ENCODE measurements at regions not wholly inside any gene's neighbourhood (a gene's known extent, or its start where the extent isn't known, plus 50 kb on each side); places are given as distances from the start of the nearest gene placed in this dataset.

DNA sequence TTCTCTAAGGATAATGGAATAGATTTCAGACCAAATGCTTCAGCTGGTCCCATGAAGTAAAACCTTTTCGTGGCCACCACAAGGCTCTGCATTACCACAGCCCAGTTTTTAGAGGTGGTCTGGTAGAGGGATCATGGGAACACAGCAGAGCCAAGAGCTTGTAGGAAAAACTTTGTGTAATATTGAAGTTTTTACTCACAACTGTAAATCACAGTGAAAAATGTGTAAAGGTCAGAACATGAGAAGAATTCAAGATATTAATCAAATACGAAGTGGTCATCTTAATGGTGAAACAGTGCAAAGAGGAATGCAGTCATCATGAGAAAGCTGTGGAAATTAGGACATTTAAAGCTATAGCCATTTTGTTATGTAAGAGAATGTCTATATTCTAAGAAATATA, 197.5 kb downstream of the NPR3 start:
- Histone ChIP-seq H3K27ac (ENCODE audit: low read length) (no peak overlapping the region), H3K4me3 (ENCODE audit: low read depth in 1 of 2, low read length in 2 of 2) (no peak overlapping the region), H2AFZ (ENCODE audit: low read depth, low read length) (no peak overlapping the region), H3K4me2 (ENCODE audit: insufficient read depth, low read length) (no peak overlapping the region), H3K27me3 (ENCODE audit: insufficient read depth, low read length, poor library complexity) (no peaks in the 10 kb centered on the region), H3K9me3 (ENCODE audit: insufficient read depth, low read length, severe bottlenecking) (no peaks in the 10 kb centered on the region), H4K20me1 (ENCODE audit: insufficient read depth, low read length) (no peaks in the 10 kb centered on the region), H3K79me2 (ENCODE audit: insufficient read depth, low read length) (no peaks in the 10 kb centered on the region), H3K9ac (ENCODE audit: low read depth, low read length) (no peak overlapping the region), H3K4me1 (ENCODE audit: insufficient read depth, low read length) (no peaks in the 10 kb centered on the region), H3K36me3 (ENCODE audit: insufficient read depth, low read length) (no peaks in the 10 kb centered on the region)
- DNase-seq (no peak), ATAC-seq (ENCODE audit: insufficient read depth, low read depth) (no peak)
- TF ChIP-seq EZH2 (IDR thresholded peaks at IDR 0.05; ENCODE audit: borderline replicate concordance, low read depth, low read length, severe bottlenecking), result no peak
- TF ChIP-seq, protein P1, sequence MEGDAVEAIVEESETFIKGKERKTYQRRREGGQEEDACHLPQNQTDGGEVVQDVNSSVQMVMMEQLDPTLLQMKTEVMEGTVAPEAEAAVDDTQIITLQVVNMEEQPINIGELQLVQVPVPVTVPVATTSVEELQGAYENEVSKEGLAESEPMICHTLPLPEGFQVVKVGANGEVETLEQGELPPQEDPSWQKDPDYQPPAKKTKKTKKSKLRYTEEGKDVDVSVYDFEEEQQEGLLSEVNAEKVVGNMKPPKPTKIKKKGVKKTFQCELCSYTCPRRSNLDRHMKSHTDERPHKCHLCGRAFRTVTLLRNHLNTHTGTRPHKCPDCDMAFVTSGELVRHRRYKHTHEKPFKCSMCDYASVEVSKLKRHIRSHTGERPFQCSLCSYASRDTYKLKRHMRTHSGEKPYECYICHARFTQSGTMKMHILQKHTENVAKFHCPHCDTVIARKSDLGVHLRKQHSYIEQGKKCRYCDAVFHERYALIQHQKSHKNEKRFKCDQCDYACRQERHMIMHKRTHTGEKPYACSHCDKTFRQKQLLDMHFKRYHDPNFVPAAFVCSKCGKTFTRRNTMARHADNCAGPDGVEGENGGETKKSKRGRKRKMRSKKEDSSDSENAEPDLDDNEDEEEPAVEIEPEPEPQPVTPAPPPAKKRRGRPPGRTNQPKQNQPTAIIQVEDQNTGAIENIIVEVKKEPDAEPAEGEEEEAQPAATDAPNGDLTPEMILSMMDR (IDR thresholded peaks at IDR 0.05; ENCODE audit: borderline replicate concordance, extremely low read depth, low read length, poor library complexity, severe bottlenecking), result no peak

DNA sequence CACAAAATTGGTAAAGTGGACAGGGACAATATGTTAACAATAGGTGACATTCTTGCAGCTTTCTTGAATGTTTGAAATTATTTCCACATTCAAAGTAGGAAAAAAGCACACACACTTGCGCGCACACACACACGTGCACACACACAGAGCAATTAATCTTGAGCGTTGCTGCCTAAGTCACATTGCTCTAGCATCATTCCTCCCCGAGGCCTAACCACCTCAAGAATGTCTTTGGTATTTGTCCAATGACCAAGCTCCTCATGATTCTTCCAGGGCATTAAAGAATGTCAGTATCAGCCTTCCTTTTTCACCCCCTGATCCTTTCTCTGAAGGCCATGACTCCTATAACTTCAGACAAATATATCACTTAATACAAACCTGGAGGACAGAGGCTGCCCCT, 198.1 kb downstream of the NPR3 start:
- no peak for TF ChIP-seq EZH2 (IDR thresholded peaks at IDR 0.05; ENCODE audit: borderline replicate concordance, low read depth, low read length, severe bottlenecking)
- TF ChIP-seq, protein P1 (IDR thresholded peaks at IDR 0.05; ENCODE audit: borderline replicate concordance, extremely low read depth, low read length, poor library complexity, severe bottlenecking), result no peak

DNA sequence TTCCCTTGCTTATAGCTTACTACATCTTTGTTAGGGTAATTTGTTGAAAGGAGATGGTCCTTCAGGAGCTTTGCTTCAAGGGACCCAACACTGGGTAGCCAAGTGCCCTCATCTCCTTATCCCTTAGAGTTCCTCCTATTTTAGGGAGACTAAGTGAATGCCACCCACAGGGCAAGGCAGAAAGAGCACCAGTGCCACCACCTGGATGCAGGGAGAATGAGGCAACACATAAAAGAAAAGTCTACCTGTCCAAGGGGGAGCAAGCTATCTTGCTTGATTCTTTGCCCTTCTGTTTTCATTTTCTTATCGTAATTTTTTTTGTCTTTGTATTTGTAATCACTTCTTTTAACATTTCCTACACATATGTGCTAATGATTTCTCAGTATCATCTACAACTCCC, 205.5 kb downstream of the NPR3 start:
- H3K9ac ChIP-seq (ENCODE audit: low read depth, low read length), result no peak overlapping the region
- H2AFZ ChIP-seq (ENCODE audit: low read depth, low read length), result no peak overlapping the region
- no peak for ATAC-seq (ENCODE audit: insufficient read depth, low read depth)

More for the DNA sequence above, 198.1 kb downstream of the NPR3 start:
- no peak overlapping the region for H2AFZ ChIP-seq (ENCODE audit: low read depth, low read length)
- ATAC-seq (ENCODE audit: insufficient read depth, low read depth), result no peak
- H3K79me2 ChIP-seq (ENCODE audit: insufficient read depth, low read length), result no peaks in the 10 kb centered on the region
- no peaks in the 10 kb centered on the region for H3K9me3 ChIP-seq (ENCODE audit: insufficient read depth, low read length, severe bottlenecking)
- H4K20me1 ChIP-seq (ENCODE audit: insufficient read depth, low read length), result no peaks in the 10 kb centered on the region
- H3K4me2 ChIP-seq (ENCODE audit: insufficient read depth, low read length), result no peak overlapping the region
- H3K4me3 ChIP-seq (ENCODE audit: low read depth in 1 of 2, low read length in 2 of 2), result no peak overlapping the region
- no peaks in the 10 kb centered on the region for H3K27me3 ChIP-seq (ENCODE audit: insufficient read depth, low read length, poor library complexity)
- no peak overlapping the region for H3K9ac ChIP-seq (ENCODE audit: low read depth, low read length)
- no peaks in the 10 kb centered on the region for H3K36me3 ChIP-seq (ENCODE audit: insufficient read depth, low read length)
- no peak for DNase-seq
- no peak overlapping the region for H3K27ac ChIP-seq (ENCODE audit: low read length)
- H3K4me1 ChIP-seq (ENCODE audit: insufficient read depth, low read length), result no peaks in the 10 kb centered on the region

More for the DNA sequence above, 205.5 kb downstream of the NPR3 start:
- DNase-seq, result no peak
- Histone ChIP-seq H4K20me1 (ENCODE audit: insufficient read depth, low read length) (no peaks in the 10 kb centered on the region), H3K27me3 (ENCODE audit: insufficient read depth, low read length, poor library complexity) (no peaks in the 10 kb centered on the region), H3K4me3 (ENCODE audit: low read depth in 1 of 2, low read length in 2 of 2) (no peak overlapping the region), H3K27ac (ENCODE audit: low read length) (no peak overlapping the region), H3K4me2 (ENCODE audit: insufficient read depth, low read length) (no peak overlapping the region), H3K9me3 (ENCODE audit: insufficient read depth, low read length, severe bottlenecking) (no peaks in the 10 kb centered on the region), H3K4me1 (ENCODE audit: insufficient read depth, low read length) (no peaks in the 10 kb centered on the region), H3K36me3 (ENCODE audit: insufficient read depth, low read length) (no peaks in the 10 kb centered on the region), H3K79me2 (ENCODE audit: insufficient read depth, low read length) (no peaks in the 10 kb centered on the region)
- TF ChIP-seq, protein P1 (IDR thresholded peaks at IDR 0.05; ENCODE audit: borderline replicate concordance, extremely low read depth, low read length, poor library complexity, severe bottlenecking), result peak; percentile 27
- no peak for TF ChIP-seq EZH2 (IDR thresholded peaks at IDR 0.05; ENCODE audit: borderline replicate concordance, low read depth, low read length, severe bottlenecking)
